ENCODE measurements at regions not wholly inside any gene's neighbourhood (a gene's known extent, or its start where the extent isn't known, plus 50 kb on each side); places are given as distances from the start of the nearest gene placed in this dataset.

- TF ChIP-seq CTCF (IDR thresholded peaks at IDR 0.05; ENCODE audit: insufficient read depth, low read length, poor library complexity, severe bottlenecking) (no peak), EZH2phosphoT487 (conservative IDR thresholded peaks at IDR 0.05; ENCODE audit: low read length) (no peak)
Observed at GRCh38 chr1:90396917-90397316, 320.2 kb downstream of the BARHL2 start.

Data from SU-DHL-6 (cell line).